Stimulated activated memory B cell treated with anti-CD40 and anti-IgM and Interleukin-4, amounts not matched to agents 10 μg/mL and 1 μg/mL and 100 μg/mL, for 72 hours (primary cell): ENCODE measurements at regions not wholly inside any gene's neighbourhood (a gene's known extent, or its start where the extent isn't known, plus 50 kb on each side); places are given as distances from the start of the nearest gene placed in this dataset.

Experiments used
- ATAC-seq: fragments of 150-1000 bp; cut with Tn5 transposase; 2 replicates; pipeline ENCODE4 v1.10.0; 2021
- H3K27ac Mint-ChIP-seq: one replicate; pipeline ENCODE4 v1.8.0; 2022; ENCODE audit warnings: mild to moderate bottlenecking, mixed read lengths
- H3K27me3 Mint-ChIP-seq: one replicate; pipeline ENCODE4 v1.8.0; 2022; ENCODE audit warnings: mixed read lengths
- H3K36me3 Mint-ChIP-seq: one replicate; pipeline ENCODE4 v1.8.0; 2022; ENCODE audit warnings: mixed read lengths
- H3K4me1 Mint-ChIP-seq: one replicate; pipeline ENCODE4 v1.8.0; 2022; ENCODE audit warnings: mixed read lengths
- H3K4me3 Mint-ChIP-seq: one replicate; pipeline ENCODE4 v1.8.0; 2022; ENCODE audit warnings: mild to moderate bottlenecking, moderate library complexity, mixed read lengths
- H3K9me3 Mint-ChIP-seq: one replicate; pipeline ENCODE4 v1.8.0; 2022; ENCODE audit warnings: mixed read lengths

DNA sequence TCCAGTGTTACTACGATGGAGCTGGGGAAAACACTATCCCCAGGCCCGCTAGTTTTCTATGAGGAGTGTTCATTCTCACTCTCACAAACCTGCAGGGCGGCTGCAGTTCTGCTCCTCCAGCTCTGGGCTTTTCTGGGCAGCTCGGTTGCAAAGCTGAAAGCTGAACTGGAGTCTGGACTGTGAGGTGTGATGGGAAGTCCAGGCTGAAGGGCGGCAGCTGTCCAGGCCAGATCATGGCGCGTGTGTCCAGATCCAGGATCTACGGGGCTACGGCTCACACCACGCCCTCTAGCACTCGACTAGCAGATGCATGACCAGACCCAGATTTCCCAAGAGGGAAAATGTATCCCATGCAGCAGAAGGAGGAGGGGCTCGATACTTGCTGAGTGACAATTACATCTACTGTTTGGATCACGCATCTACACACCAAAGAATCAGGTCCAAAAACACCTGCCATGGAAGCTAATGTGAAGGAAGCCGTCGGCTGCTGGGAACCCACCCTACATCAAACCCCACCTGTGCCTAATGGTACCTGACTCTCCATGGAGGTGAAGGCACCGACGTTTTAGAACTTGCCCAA is 555.0 kb downstream of the BRD1 start:
- H3K27ac Mint-ChIP-seq: no peak overlapping the region
- no peak overlapping the region for H3K4me3 Mint-ChIP-seq
- ATAC-seq: no peak
- H3K9me3 Mint-ChIP-seq: peaks cover 3% of the 10 kb centered on the region
- no peaks in the 10 kb centered on the region for H3K36me3 Mint-ChIP-seq
- H3K27me3 Mint-ChIP-seq: peaks cover 47% of the 10 kb centered on the region
- no peaks in the 10 kb centered on the region for H3K4me1 Mint-ChIP-seq

DNA sequence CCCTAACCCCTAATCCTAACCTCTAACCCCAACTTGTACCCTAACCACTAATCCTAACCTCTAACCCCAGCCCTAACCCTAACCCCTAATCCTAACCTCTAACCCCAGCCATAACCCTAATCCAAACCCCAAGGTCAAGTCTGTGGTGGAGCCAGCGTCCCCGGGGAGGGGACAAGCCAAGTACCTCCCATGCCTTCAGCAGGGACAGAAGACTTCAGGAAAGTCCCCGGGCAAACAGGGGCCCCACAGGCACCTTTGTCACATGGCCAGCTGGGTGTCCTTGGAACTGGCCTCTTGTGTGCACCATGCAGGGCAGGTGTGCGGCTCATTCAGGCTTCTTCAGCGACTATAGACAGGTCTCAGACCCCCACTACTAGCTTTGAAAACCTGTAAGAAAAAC is 555.8 kb downstream of the BRD1 start:
- peaks cover 54% of the 10 kb centered on the region for H3K27me3 Mint-ChIP-seq
- H3K4me3 Mint-ChIP-seq: no peak overlapping the region
- ATAC-seq: no peak

DNA sequence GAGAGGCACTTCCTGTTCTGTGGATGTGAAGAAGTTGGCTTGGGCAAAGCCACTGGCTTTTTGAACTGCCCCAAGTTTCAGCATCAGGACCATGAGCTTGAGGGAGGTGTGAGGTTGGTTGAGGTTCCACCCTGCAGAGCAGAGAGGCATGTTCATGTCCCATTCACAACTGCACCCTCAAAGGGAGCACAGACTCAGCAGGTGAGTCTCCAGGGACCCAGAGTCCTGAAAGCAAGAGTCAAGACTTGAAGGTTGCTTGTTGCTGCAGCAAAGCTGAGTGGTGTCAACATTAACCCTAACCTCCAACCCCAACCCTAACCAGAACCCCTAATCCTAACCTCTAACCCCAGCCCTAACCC is 556.3 kb downstream of the BRD1 start:
- no peaks in the 10 kb centered on the region for H3K4me1 Mint-ChIP-seq
- H3K27ac Mint-ChIP-seq: no peak overlapping the region
- no peak overlapping the region for H3K4me3 Mint-ChIP-seq
- H3K27me3 Mint-ChIP-seq: peaks cover 54% of the 10 kb centered on the region
- ATAC-seq: no peak
- no peaks in the 10 kb centered on the region for H3K36me3 Mint-ChIP-seq
- H3K9me3 Mint-ChIP-seq: peaks cover 3% of the 10 kb centered on the region

More for the DNA sequence above, 555.8 kb downstream of the BRD1 start:
- Mint-ChIP-seq H3K27ac (no peak overlapping the region), H3K9me3 (peaks cover 3% of the 10 kb centered on the region), H3K36me3 (no peaks in the 10 kb centered on the region), H3K4me1 (no peaks in the 10 kb centered on the region)

DNA sequence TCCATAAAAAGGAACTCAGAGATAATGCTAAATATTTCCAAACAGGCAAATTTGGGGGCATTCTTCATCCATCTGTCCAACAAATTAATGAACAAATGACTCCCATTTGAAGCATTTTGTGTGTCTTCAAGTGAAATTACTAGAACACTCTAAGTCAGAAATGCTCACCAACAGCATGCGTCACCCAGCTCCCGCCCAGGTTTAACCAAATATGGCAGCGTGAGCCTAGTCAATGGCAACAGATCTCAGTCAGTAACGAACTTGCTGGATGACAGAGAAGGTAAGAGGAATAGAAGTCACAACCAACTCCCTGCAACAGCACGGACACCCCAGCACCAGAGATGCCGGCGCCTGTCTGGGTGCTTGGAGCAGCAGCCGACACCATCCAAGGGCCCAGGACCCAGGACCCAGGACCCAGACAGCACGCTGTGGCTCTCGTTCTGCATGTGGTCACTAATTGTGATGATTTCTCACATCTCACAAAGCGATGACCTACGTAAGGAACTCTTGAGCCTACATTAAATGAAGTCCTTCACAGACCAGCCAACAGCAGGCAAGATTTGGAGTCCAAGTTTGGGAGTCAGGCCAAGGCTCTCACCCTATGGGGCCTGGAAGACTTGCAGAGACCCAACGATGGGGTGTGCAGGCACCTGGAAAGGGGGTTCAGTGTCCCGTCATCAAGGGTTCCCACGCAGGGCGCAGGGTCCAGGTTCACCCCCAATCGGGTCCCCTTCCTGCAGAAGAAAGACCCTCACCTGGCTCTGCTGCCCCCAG is 556.9 kb downstream of the BRD1 start:
- Mint-ChIP-seq H3K4me1 (no peaks in the 10 kb centered on the region), H3K27ac (no peak overlapping the region), H3K9me3 (peaks cover 3% of the 10 kb centered on the region), H3K27me3 (peaks cover 54% of the 10 kb centered on the region), H3K4me3 (no peak overlapping the region), H3K36me3 (no peaks in the 10 kb centered on the region)
- no peak for ATAC-seq

DNA sequence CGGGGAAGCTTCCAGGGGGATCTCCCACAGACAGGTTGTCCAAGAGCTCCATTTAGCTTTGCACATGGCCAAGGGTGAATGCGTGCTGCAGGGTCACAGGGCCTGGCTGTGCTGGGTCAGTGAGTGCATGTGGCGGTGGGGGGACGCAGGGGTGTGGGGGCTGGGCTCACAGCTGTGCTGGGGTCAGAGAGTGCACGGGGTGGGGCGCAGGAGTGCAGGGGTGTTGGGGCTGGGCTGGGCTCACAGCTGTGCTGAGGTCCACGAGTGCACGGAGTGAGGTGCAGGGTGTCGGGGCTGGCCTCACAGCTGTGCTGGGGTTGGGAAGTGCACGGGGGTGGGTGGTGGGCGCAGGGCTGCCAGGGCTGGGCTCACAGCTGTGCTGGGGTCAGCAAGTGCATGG is 557.7 kb downstream of the BRD1 start:
- Mint-ChIP-seq H3K4me3 (no peak overlapping the region), H3K27me3 (peaks cover 57% of the 10 kb centered on the region), H3K9me3 (peaks cover 3% of the 10 kb centered on the region), H3K36me3 (no peaks in the 10 kb centered on the region), H3K4me1 (no peaks in the 10 kb centered on the region), H3K27ac (no peak overlapping the region)
- peak; percentile 19 for ATAC-seq

DNA sequence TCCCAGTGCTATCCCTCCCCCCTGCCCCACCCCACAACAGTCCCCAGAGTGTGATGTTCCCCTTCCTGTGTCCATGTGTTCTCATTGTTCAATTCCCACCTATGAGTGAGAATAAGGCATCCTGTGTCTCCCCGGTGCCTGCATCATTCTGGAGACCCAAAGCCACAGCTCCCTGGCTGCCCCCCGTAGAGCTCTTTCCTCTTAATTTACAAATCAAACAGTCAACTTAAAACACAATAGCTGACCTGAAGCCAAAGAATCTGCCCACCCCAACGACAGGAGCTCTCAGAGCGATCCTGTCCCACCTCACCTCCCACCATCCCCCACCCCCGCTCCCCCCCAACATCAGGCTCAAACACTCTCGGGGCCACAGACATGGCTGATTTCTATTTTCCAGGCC is 558.3 kb downstream of the BRD1 start:
- Mint-ChIP-seq H3K27ac (no peak overlapping the region), H3K36me3 (no peaks in the 10 kb centered on the region), H3K9me3 (peaks cover 3% of the 10 kb centered on the region), H3K4me1 (no peaks in the 10 kb centered on the region), H3K4me3 (no peak overlapping the region), H3K27me3 (peaks cover 63% of the 10 kb centered on the region)
- ATAC-seq: no peak

DNA sequence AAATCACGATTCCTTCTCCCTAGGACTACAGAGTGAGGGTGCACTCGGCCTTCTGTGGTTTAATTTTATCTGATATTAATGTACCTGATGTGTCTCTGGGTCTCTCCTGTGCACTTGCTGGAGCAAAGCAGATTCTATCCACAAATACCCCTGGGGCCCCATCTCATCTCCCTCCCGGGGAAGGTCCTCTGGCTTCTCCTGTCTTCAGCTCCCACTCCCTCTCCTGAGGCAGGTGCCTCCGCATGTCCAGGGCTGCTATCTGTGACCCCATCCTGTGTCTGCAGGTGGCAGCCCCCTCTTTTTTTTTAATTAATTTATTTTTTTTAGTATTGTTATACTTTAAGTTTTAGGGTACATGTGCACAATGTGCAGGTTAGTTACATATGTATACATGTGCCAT is 558.7 kb downstream of the BRD1 start:
- Mint-ChIP-seq H3K4me1 (no peaks in the 10 kb centered on the region), H3K27me3 (peaks cover 67% of the 10 kb centered on the region), H3K36me3 (no peaks in the 10 kb centered on the region)

GRCh38 chr22:49267996-49268395 is 559.7 kb downstream of the BRD1 start:
- Mint-ChIP-seq H3K36me3 (no peaks in the 10 kb centered on the region), H3K4me3 (no peak overlapping the region), H3K9me3 (peaks cover 3% of the 10 kb centered on the region), H3K27me3 (peaks cover 67% of the 10 kb centered on the region), H3K27ac (no peak overlapping the region), H3K4me1 (no peaks in the 10 kb centered on the region)
- ATAC-seq: no peak

More for the DNA sequence above, 558.7 kb downstream of the BRD1 start:
- no peak for ATAC-seq
- no peak overlapping the region for H3K27ac Mint-ChIP-seq
- H3K9me3 Mint-ChIP-seq: peaks cover 3% of the 10 kb centered on the region
- no peak overlapping the region for H3K4me3 Mint-ChIP-seq

- Mint-ChIP-seq H3K9me3 (peaks cover 3% of the 10 kb centered on the region), H3K36me3 (no peaks in the 10 kb centered on the region), H3K4me1 (no peaks in the 10 kb centered on the region), H3K4me3 (no peak overlapping the region), H3K27ac (no peak overlapping the region), H3K27me3 (peaks cover 56% of the 10 kb centered on the region)
- ATAC-seq: no peak
These were observed 560.8 kb downstream of the BRD1 start for GRCh38 chr22:49266561-49267519.

- H3K4me3 Mint-ChIP-seq: no peak overlapping the region
- peaks cover 5% of the 10 kb centered on the region for H3K9me3 Mint-ChIP-seq
- H3K4me1 Mint-ChIP-seq: no peaks in the 10 kb centered on the region
- ATAC-seq: no peak
- H3K36me3 Mint-ChIP-seq: no peaks in the 10 kb centered on the region
- H3K27me3 Mint-ChIP-seq: peaks cover 36% of the 10 kb centered on the region
- H3K27ac Mint-ChIP-seq: no peak overlapping the region
These were observed 563.0 kb downstream of the BRD1 start for GRCh38 chr22:49264696-49265095.

GRCh38 chr22:49263101-49263500 is 564.6 kb downstream of the BRD1 start:
- Mint-ChIP-seq H3K9me3 (peaks cover 5% of the 10 kb centered on the region), H3K27me3 (peaks cover 24% of the 10 kb centered on the region), H3K4me1 (no peaks in the 10 kb centered on the region), H3K4me3 (no peak overlapping the region), H3K36me3 (no peaks in the 10 kb centered on the region), H3K27ac (no peak overlapping the region)
- ATAC-seq: no peak

DNA sequence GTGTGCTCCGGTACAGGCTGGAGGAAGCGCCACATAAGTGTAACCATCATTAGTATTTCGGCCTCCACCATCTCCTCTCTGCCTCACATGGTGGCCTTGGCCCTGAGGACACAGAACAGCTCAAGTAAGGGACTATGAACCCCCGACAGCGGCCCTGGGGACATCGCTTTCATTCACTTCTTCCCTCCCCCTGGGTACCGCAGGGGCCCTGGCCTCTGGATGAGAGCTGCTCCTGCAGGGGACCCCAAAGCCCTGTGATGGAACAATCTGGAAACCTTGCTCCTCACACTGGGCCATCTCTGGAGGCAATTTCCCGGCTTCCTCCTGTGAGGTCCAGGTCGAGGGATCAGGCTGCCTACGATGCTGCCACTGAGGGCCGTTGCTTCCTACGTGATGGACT is 565.5 kb downstream of the BRD1 start:
- no peak overlapping the region for H3K4me3 Mint-ChIP-seq
- peaks cover 5% of the 10 kb centered on the region for H3K9me3 Mint-ChIP-seq
- H3K4me1 Mint-ChIP-seq: no peaks in the 10 kb centered on the region
- ATAC-seq: peak; percentile 19
- H3K27me3 Mint-ChIP-seq: peaks cover 15% of the 10 kb centered on the region
- no peaks in the 10 kb centered on the region for H3K36me3 Mint-ChIP-seq
- H3K27ac Mint-ChIP-seq: no peak overlapping the region

DNA sequence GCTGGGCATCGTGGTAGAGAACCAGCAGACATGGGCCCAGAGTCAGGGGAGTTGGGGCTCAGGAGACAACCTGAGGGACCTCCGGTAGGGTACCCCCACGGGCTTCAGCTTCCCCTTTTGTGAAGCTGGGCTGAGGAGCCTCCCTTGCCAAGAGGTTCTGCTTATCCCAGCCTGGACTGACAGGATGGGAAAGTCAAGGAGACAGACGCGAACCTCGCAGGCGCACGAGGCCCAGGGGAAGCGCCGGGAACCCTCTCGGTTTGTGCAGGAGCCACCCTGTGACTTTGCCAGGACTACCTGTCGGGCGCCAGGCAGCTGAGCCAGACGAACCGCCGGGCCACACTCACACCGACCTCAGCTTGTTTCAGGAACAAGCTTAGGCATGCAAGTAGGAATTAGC is 566.1 kb downstream of the BRD1 start:
- Mint-ChIP-seq H3K4me1 (no peaks in the 10 kb centered on the region), H3K9me3 (peaks cover 5% of the 10 kb centered on the region), H3K27me3 (peaks cover 13% of the 10 kb centered on the region), H3K36me3 (no peaks in the 10 kb centered on the region), H3K27ac (no peak overlapping the region), H3K4me3 (no peak overlapping the region)
- ATAC-seq: no peak

- ATAC-seq: no peak
- Mint-ChIP-seq H3K9me3 (peaks cover 5% of the 10 kb centered on the region), H3K4me3 (no peak overlapping the region), H3K27ac (no peak overlapping the region), H3K4me1 (no peaks in the 10 kb centered on the region), H3K27me3 (peaks cover 19% of the 10 kb centered on the region), H3K36me3 (no peaks in the 10 kb centered on the region)
These were observed 566.7 kb downstream of the BRD1 start for GRCh38 chr22:49260681-49261580.
